Retinal pigment epithelial cell (primary cell): ENCODE measurements at regions not wholly inside any gene's neighbourhood (a gene's known extent, or its start where the extent isn't known, plus 50 kb on each side); places are given as distances from the start of the nearest gene placed in this dataset.

ENCODE experiments used
- DNase-seq: peaks from one replicate; pipeline ENCODE4 v3.0.0-alpha.2; 2010; ENCODE audit warnings: low read depth
- H3K4me3 ChIP-seq: 2 replicates; pipeline ENCODE4 v1.5.1; 2011; ENCODE audit warnings: mild to moderate bottlenecking, low read length, control low read depth, moderate library complexity
- CTCF ChIP-seq: conservative IDR thresholded peaks from 2 replicates; pipeline ENCODE4 v1.5.1; 2011; ENCODE audit warnings: low read depth, low read length, control low read depth, inconsistent platforms

GRCh38 chr11:88431675-88432341, 94.3 kb upstream of the CTSC start:
- DNase-seq: no peak
- no peak overlapping the region for H3K4me3 ChIP-seq
- TF ChIP-seq CTCF: no peak

GRCh38 chr11:88428959-88429358, 91.4 kb upstream of the CTSC start:
- no peak overlapping the region for H3K4me3 ChIP-seq
- no peak for DNase-seq
- no peak for TF ChIP-seq CTCF

GRCh38 chr11:88427719-88428118, 90.2 kb upstream of the CTSC start:
- DNase-seq: no peak
- TF ChIP-seq CTCF: no peak
- no peak overlapping the region for H3K4me3 ChIP-seq

GRCh38 chr11:88424881-88425280, 87.3 kb upstream of the CTSC start:
- TF ChIP-seq CTCF: no peak
- DNase-seq: no peak
- no peak overlapping the region for H3K4me3 ChIP-seq

GRCh38 chr11:88421530-88421929, 84.0 kb upstream of the CTSC start:
- H3K4me3 ChIP-seq: no peak overlapping the region
- TF ChIP-seq CTCF: no peak
- no peak for DNase-seq

- no peak for DNase-seq
- H3K4me3 ChIP-seq: no peak overlapping the region
- TF ChIP-seq CTCF: no peak
Measured at GRCh38 chr11:88420165-88420791, 82.7 kb upstream of the CTSC start.

- TF ChIP-seq CTCF: no peak
- DNase-seq: no peak
- no peak overlapping the region for H3K4me3 ChIP-seq
Measured at GRCh38 chr11:88418508-88418907, 81.0 kb upstream of the CTSC start.
